ENCODE measurements at regions not wholly inside any gene's neighbourhood (a gene's known extent, or its start where the extent isn't known, plus 50 kb on each side); places are given as distances from the start of the nearest gene placed in this dataset.

- no peaks in the 10 kb centered on the region for H3K4me1 Mint-ChIP-seq (ENCODE audit: low read depth)
- no peak overlapping the region for H3K4me3 Mint-ChIP-seq (ENCODE audit: unreplicated experiment)
- H3K9me3 Mint-ChIP-seq (ENCODE audit: low read depth): peaks cover 5% of the 10 kb centered on the region
- no peak for DNase-seq (ENCODE audit: low spot score)
- H3K27ac Mint-ChIP-seq (ENCODE audit: unreplicated experiment): no peak overlapping the region
- no peak for TF ChIP-seq CTCF (IDR thresholded peaks at IDR 0.05)
- no peaks in the 10 kb centered on the region for H3K36me3 Mint-ChIP-seq (ENCODE audit: low read depth)
- no peaks in the 10 kb centered on the region for H3K27me3 Mint-ChIP-seq (ENCODE audit: low read depth)
Observed at GRCh38 chr4:11512871-11513270, 84.2 kb upstream of the HS3ST1 start.

GRCh38 chr4:11511321-11511720 lies 82.6 kb upstream of the HS3ST1 start:
- H3K36me3 Mint-ChIP-seq (ENCODE audit: low read depth): no peaks in the 10 kb centered on the region
- H3K27me3 Mint-ChIP-seq (ENCODE audit: low read depth): no peaks in the 10 kb centered on the region
- DNase-seq (ENCODE audit: low spot score): no peak
- peaks cover 5% of the 10 kb centered on the region for H3K9me3 Mint-ChIP-seq (ENCODE audit: low read depth)
- H3K4me3 Mint-ChIP-seq (ENCODE audit: unreplicated experiment): no peak overlapping the region
- TF ChIP-seq CTCF (IDR thresholded peaks at IDR 0.05): no peak
- H3K4me1 Mint-ChIP-seq (ENCODE audit: low read depth): no peaks in the 10 kb centered on the region
- no peak overlapping the region for H3K27ac Mint-ChIP-seq (ENCODE audit: unreplicated experiment)

GRCh38 chr4:11507920-11508319 lies 79.2 kb upstream of the HS3ST1 start:
- H3K27ac Mint-ChIP-seq (ENCODE audit: unreplicated experiment): no peak overlapping the region
- H3K4me3 Mint-ChIP-seq (ENCODE audit: unreplicated experiment): no peak overlapping the region
- H3K9me3 Mint-ChIP-seq (ENCODE audit: low read depth): peaks cover 9% of the 10 kb centered on the region

GRCh38 chr4:11506194-11506593 lies 77.5 kb upstream of the HS3ST1 start:
- Mint-ChIP-seq H3K27me3 (ENCODE audit: low read depth) (no peaks in the 10 kb centered on the region), H3K4me3 (ENCODE audit: unreplicated experiment) (no peak overlapping the region), H3K36me3 (ENCODE audit: low read depth) (no peaks in the 10 kb centered on the region), H3K4me1 (ENCODE audit: low read depth) (no peaks in the 10 kb centered on the region), H3K9me3 (ENCODE audit: low read depth) (peaks cover 18% of the 10 kb centered on the region), H3K27ac (ENCODE audit: unreplicated experiment) (no peak overlapping the region)
- no peak for TF ChIP-seq CTCF (IDR thresholded peaks at IDR 0.05)
- no peak for DNase-seq (ENCODE audit: low spot score)

More at GRCh38 chr4:11507920-11508319, 79.2 kb upstream of the HS3ST1 start:
- Mint-ChIP-seq H3K36me3 (ENCODE audit: low read depth) (no peaks in the 10 kb centered on the region), H3K4me1 (ENCODE audit: low read depth) (no peaks in the 10 kb centered on the region), H3K27me3 (ENCODE audit: low read depth) (no peaks in the 10 kb centered on the region)
- DNase-seq (ENCODE audit: low spot score): no peak
- TF ChIP-seq CTCF (IDR thresholded peaks at IDR 0.05): no peak

GRCh38 chr4:11505221-11505971 lies 76.7 kb upstream of the HS3ST1 start:
- no peak overlapping the region for H3K4me3 Mint-ChIP-seq (ENCODE audit: unreplicated experiment)
- H3K27ac Mint-ChIP-seq (ENCODE audit: unreplicated experiment): no peak overlapping the region
- H3K9me3 Mint-ChIP-seq (ENCODE audit: low read depth): peaks cover 18% of the 10 kb centered on the region
- H3K36me3 Mint-ChIP-seq (ENCODE audit: low read depth): no peaks in the 10 kb centered on the region
- no peaks in the 10 kb centered on the region for H3K4me1 Mint-ChIP-seq (ENCODE audit: low read depth)
- TF ChIP-seq CTCF (IDR thresholded peaks at IDR 0.05): no peak
- DNase-seq (ENCODE audit: low spot score): no peak
- no peaks in the 10 kb centered on the region for H3K27me3 Mint-ChIP-seq (ENCODE audit: low read depth)

Data from chondrocyte (in vitro differentiated cells).